Mesothelial cell of epicardium (in vitro differentiated cells): ENCODE measurements at regions not wholly inside any gene's neighbourhood (a gene's known extent, or its start where the extent isn't known, plus 50 kb on each side); places are given as distances from the start of the nearest gene placed in this dataset.

Experiments used
- DNase-seq, 2 experiments: peaks; one replicate each; pipeline ENCODE4 v3.0.0; 2021; ENCODE audit warnings: low spot score in 2 of 2; ENCODE audit not compliant: unreplicated experiment in 2 of 2
- H3K27ac Mint-ChIP-seq: 2 replicates; pipeline ENCODE4 v1.8.0; 2021; ENCODE audit warnings: mixed read lengths
- H3K27me3 Mint-ChIP-seq: 2 replicates; pipeline ENCODE4 v1.8.0; 2021; ENCODE audit warnings: low read depth, mixed read lengths
- H3K36me3 Mint-ChIP-seq: 2 replicates; pipeline ENCODE4 v1.8.0; 2021; ENCODE audit warnings: mixed read lengths
- H3K4me1 Mint-ChIP-seq: 2 replicates; pipeline ENCODE4 v1.8.0; 2021; ENCODE audit warnings: mixed read lengths
- H3K4me3 Mint-ChIP-seq: 2 replicates; pipeline ENCODE4 v1.8.0; 2021; ENCODE audit warnings: mild to moderate bottlenecking, moderate library complexity, mixed read lengths
- H3K9me3 Mint-ChIP-seq: 2 replicates; pipeline ENCODE4 v1.8.0; 2021; ENCODE audit warnings: mixed read lengths
- TF ChIP-seq, protein P1 (sequence below): fragments of 200-600 bp; sonication (generic); IDR thresholded peaks from one replicate; pipeline ENCODE4 v1.5.0; 2021; ENCODE audit warnings: antibody characterized with exemption; ENCODE audit not compliant: unreplicated experiment

- Mint-ChIP-seq H3K9me3 (no peaks in the 10 kb centered on the region), H3K27me3 (peaks cover 3% of the 10 kb centered on the region), H3K4me1 (peaks cover 11% of the 10 kb centered on the region), H3K4me3 (no peak overlapping the region), H3K27ac (no peak overlapping the region), H3K36me3 (no peaks in the 10 kb centered on the region)
- DNase-seq = no peak
- TF ChIP-seq, protein P1, sequence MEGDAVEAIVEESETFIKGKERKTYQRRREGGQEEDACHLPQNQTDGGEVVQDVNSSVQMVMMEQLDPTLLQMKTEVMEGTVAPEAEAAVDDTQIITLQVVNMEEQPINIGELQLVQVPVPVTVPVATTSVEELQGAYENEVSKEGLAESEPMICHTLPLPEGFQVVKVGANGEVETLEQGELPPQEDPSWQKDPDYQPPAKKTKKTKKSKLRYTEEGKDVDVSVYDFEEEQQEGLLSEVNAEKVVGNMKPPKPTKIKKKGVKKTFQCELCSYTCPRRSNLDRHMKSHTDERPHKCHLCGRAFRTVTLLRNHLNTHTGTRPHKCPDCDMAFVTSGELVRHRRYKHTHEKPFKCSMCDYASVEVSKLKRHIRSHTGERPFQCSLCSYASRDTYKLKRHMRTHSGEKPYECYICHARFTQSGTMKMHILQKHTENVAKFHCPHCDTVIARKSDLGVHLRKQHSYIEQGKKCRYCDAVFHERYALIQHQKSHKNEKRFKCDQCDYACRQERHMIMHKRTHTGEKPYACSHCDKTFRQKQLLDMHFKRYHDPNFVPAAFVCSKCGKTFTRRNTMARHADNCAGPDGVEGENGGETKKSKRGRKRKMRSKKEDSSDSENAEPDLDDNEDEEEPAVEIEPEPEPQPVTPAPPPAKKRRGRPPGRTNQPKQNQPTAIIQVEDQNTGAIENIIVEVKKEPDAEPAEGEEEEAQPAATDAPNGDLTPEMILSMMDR = no peak
Measured at GRCh38 chr20:11012975-11013374, 339.2 kb upstream of the JAG1 start.

- Mint-ChIP-seq H3K4me3 (no peak overlapping the region), H3K36me3 (no peaks in the 10 kb centered on the region), H3K27me3 (peaks cover 3% of the 10 kb centered on the region), H3K27ac (no peak overlapping the region), H3K4me1 (peaks cover 3% of the 10 kb centered on the region), H3K9me3 (no peaks in the 10 kb centered on the region)
- TF ChIP-seq, protein P1 = no peak
- no peak for DNase-seq
Measured at GRCh38 chr20:11013801-11014200, 340.0 kb upstream of the JAG1 start.

GRCh38 chr20:11015440-11015839 is 341.6 kb upstream of the JAG1 start:
- H3K36me3 Mint-ChIP-seq = no peaks in the 10 kb centered on the region
- no peaks in the 10 kb centered on the region for H3K4me1 Mint-ChIP-seq
- TF ChIP-seq, protein P1 = no peak
- DNase-seq = no peak
- no peak overlapping the region for H3K27ac Mint-ChIP-seq
- H3K9me3 Mint-ChIP-seq = no peaks in the 10 kb centered on the region
- H3K4me3 Mint-ChIP-seq = no peak overlapping the region
- peaks cover 3% of the 10 kb centered on the region for H3K27me3 Mint-ChIP-seq

- Mint-ChIP-seq H3K4me1 (no peaks in the 10 kb centered on the region), H3K27ac (no peak overlapping the region), H3K9me3 (no peaks in the 10 kb centered on the region), H3K36me3 (no peaks in the 10 kb centered on the region), H3K4me3 (no peak overlapping the region), H3K27me3 (peaks cover 3% of the 10 kb centered on the region)
- DNase-seq = no peak
- TF ChIP-seq, protein P1 = no peak
Measured at GRCh38 chr20:11017446-11017845, 343.6 kb upstream of the JAG1 start.

DNA sequence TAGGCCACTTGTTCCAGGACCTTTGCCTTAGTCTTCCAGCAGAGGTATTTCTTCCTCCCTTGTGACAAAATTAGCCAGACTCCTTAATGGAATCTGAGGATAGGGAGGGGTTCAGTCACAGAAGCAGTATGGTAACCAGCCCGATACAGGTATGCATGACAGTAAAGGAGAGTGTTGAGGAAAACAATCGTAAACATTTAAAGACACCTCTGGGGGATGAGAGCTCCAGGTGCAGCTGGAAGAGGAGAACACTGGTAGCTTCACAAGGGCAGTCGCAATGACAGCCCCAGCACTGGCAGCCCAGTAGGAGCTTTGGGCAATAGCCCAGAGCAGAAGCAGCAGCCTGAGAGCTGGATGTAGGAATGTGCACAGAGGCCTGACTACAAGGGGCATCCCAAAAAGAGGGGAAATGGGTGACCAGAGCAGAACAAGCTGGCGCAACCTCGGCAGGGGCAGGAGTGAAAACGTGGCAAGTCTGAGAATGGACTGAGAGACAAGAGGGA is 344.9 kb upstream of the JAG1 start:
- Mint-ChIP-seq H3K9me3 (peaks cover 3% of the 10 kb centered on the region), H3K4me1 (no peaks in the 10 kb centered on the region), H3K27ac (no peak overlapping the region), H3K36me3 (no peaks in the 10 kb centered on the region), H3K4me3 (no peak overlapping the region), H3K27me3 (peaks cover 3% of the 10 kb centered on the region)
- no peak for DNase-seq
- TF ChIP-seq, protein P1 = no peak

DNA sequence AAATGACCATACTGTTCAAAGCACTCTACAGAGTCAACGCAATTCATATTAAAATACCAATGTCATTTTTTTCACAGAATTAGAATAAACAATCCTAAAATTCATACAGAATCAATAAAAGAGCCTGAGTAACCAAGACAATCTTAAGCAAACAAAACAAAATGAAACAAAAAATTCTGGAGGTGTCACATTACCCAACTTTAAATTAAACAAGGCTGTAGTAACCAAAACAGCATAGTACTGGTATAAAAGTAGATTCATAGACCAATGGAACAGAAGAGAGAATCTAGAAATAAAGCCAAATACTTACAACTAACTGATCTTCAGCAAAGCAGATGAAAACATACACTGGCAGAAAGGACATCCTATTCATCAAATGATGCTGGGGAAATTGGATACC is 346.9 kb upstream of the JAG1 start:
- TF ChIP-seq, protein P1 = no peak
- no peak for DNase-seq
- Mint-ChIP-seq H3K36me3 (no peaks in the 10 kb centered on the region), H3K4me1 (no peaks in the 10 kb centered on the region), H3K4me3 (no peak overlapping the region), H3K9me3 (peaks cover 7% of the 10 kb centered on the region), H3K27me3 (peaks cover 3% of the 10 kb centered on the region), H3K27ac (peak overlapping the region; percentile 22)
